Fibroblast of upper back skin (primary cell): ENCODE measurements at regions not wholly inside any gene's neighbourhood (a gene's known extent, or its start where the extent isn't known, plus 50 kb on each side); places are given as distances from the start of the nearest gene placed in this dataset.

Experiments
- DNase-seq: peaks from one replicate; pipeline ENCODE4 v3.0.0-alpha.2; 2013

DNA sequence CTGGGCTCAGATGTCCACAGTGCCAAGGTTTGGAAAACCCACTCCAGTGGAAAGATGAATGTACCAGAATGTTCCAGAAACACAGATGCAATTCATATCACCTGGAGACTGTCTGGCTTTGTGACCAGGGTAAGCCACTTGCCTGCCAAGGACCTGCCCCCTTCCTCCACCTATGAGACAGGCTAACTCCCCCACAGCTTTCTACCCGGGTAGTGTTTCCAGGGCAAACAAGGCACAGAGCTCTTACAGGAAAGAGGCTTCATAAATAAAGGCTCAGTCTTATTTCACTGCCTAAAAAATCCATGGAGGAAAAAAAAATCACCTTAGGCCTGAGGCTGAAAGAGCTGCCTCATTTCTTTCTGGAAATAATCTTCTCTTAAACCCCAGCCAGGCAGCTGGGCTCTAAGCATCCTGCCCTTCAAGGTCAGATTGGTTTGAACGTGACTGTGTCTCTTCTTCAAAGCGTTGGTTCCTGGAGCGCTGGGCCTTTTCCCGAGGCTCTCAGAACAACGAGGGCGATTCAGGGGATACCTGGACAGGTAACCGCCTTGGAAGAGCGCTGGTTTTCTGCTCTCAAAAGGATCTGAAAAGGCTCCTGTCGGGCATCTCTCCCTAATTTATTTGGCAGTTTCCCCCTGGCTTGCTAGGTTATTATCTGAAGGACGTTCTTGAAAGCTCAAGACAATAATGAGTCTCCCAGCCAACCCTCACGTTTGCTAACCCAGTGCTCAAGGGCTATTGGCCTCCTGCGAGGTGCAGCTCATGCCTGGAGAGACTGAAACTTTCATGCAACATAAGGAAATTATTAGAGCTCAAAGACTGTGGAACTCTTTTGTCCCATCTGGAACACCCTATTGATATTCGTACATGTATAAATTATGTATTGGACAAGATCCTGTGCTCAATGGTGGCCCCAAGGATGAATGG lies 199.2 kb upstream of the PMEPA1 start:
- no peak for DNase-seq

DNA sequence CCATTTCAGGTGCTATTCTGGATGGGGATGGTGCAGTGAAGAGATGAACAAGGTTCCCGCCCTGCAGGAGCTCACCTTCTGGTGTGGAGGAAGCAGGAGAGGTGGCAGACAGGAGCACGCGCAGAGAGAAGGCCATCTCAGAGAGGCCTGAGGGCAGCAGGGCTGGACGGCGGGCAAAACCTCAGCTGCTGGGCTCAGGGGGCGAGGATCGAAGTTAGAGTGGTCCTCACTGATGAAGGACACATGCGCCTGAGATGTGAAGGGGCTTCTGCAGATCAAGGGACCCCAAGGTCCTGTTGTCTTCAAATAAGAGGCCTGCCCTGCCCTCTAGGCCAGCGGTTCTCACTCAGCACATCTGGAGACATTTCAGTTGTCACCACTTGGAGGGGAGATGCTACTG lies 198.4 kb upstream of the PMEPA1 start:
- DNase-seq, result no peak

DNA sequence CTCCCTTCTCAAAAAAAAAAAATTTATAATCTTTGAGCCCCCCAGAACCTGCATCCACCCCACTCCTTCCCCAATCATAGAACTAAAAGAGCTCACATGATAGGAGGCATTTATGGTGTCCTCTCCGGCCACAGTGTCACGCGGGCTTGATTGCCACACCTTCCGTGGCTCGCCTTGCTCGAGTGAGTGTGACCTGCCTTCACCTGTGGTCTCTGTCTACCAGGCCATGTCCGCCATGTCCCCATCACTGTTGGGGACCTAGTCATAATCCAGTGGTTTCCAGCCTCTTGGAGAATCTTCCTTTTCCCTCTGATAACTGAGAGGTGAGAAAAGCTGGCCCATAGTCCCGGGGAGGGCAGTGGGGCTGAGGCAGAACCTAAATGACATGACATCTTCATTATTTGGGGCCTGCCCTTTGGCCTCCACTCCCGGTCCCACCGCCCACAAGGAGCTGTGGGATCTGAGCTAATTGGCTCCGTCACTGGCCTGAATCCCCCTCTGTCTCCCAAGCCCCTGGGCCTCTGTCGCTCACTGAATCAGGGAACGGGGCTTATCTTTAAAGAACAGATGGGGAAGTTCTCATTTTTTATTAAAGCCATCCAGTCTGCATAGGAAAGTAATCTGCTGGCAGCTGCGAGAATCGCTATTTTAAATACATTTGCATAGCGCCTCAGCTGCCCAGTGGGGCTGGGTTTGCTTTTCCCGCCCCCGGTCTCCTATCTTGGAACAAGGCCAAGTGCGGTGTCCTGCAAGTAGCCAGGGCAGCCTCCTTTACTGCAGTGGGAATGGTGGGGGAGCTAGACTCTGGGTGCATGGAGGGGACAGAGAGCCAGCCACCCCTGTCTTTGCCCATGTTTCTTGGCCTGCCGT lies 197.6 kb upstream of the PMEPA1 start:
- no peak for DNase-seq

DNA sequence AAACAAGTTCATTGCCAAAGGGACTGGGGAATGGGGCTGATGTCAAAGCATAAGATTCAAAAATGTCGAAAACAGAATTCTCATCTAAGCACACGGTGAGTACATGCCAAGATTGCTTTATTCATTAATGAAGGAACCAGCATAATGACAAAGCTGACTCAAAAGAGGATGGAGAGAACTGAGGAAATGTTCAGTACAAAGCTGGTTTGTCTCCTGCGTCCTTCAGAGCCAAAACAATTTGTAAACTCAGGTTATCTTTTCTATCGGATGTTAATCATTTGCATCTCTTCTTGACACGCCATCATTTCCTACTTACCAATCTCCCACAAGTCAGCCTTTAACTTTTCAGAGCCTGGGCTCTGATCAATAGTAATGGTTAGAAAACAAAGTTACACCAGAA lies 195.6 kb upstream of the PMEPA1 start:
- no peak for DNase-seq

DNA sequence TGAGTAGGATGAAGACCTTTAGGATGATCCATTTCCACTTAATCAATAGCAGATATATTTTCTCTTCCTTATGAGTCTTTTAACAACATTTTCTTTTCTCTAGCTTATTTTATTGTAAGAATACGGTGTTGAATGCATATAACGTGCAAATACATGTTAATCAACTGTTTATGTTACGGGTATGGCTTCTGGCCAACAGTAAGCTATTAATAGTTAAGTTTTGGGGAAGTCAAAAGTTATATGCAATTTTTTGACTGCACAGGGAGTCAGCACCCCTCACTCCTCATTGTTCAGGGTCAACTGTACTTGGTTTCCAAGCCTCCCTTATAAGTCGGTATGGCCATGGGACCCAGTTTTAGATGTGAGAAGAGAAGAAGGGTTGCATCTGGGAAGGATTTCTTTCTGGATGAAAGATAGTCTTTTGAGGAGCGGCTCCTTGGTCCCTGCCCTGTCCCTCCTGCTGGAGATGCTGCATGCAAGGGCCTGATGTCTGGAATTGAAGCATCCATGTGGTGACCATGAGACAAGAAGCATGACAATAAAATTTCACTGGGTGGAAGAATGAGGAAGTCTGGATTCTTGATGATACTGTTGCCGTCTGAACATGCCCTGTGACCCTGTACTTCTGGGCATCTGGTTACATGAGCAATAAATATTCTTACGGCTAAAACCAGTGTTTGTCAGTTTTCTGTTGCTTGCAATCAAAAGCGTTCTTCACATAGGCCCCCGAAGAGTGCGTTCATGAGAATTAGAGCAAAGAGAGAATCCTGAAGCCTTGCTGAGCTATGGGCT lies 194.7 kb upstream of the PMEPA1 start:
- no peak for DNase-seq

DNA sequence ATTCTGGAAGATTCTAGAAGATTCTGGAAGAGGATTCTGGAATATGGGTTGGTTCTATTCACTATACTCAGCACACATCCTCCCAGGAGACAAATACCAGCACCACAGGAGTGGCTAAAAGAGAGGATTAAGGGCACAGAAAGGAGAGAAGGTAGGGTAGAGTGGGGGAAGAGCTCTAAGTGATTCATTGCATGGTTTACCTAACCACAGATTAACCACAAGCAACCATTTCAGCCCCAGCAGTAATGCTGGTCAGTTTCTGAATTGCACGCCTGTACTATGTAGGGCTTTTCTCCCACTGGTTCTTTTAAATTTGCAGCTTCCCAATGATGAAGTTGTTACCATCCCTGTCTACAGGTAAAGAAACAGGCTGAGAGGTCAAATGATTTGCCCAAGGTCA lies 192.7 kb upstream of the PMEPA1 start:
- DNase-seq, result peak; percentile 85

DNA sequence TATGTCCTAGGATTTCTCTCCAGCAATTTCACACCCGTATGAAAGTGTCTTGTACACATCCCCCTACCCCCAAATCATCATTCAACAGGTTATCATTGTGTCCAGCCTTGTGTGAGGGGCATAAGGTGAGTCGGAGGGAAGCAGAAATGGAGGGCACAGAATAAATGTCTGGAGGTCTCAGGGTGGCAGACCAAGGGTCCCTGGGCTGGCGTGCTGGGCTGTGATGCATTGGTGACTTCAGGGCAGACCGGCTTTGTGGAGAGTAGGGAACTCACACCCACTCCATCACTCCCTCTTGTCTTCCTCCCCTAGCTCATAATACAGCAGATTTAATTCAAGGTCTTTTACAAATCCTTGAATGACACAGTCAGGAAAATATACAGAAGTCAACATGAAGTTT lies 191.7 kb upstream of the PMEPA1 start:
- DNase-seq, result no peak

DNA sequence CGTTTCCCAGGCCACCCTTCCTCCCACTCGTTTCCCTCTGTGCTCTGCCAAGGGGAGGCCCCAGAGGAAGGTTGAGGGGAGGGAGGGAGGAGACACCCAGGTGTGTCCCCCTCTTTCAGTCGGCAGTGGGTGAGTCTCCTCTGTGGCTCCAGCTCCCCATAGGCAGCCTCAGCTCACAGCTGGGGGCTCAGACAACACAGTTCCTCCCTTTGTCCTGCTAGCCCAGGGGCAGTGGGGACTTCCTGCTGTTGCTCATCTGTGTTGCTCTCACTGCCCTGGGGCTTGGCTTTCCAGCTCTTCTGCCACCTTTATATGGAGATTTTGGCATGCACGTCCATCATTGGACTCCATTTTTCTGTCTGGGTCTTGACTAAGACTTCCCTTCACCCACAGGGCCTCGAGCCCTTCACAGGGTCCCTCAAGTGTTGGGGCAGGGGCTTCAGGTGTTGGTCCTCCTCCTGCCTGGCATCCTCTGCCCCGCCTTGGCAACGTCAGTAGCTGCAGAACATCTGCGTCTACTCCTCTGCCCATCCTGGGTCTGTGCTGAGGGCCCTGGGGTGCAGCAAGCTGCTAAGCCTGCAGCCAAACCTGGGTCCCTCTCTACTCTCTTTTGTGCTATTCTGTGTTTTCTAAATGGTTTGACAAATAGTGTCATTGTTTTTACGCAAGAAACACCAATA lies 190.6 kb upstream of the PMEPA1 start:
- no peak for DNase-seq

DNA sequence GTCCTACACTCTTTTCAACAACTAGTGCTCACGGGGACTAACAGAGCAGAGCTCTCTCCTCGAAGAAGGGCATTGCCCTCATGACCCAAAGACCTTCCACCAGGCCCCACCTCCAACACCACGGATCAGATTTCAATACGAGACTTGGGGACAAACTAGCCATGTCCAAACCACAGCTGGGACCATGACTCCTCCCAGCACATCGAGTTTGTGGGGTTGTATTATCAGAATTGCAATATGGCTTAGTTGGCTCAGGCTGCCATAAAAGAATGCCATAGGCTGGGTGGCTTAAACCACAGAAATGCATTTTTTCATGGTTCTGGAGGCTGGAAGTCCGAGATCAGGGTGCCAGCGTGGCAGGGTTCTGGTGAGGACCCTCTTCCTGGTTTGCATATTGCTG lies 189.7 kb upstream of the PMEPA1 start:
- DNase-seq, result no peak

DNA sequence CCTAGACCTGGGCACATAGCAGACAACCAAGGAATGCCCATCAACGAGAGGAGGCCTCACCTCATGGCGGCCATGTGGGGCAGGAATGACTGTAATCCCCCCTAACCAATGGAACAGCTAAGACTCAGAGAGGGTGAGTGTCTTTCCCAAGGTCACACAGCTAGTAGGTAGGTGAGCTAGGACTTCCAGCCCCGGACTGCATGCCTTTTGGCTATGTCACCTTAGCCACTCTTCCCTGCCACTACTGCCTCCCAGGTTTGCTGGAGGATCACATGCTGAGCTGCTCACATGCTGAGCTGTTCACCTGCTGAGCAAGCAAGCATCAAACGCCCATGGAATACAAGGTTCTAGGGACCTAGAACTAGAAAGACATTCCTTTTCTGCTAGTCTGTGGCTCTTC lies 188.5 kb upstream of the PMEPA1 start:
- no peak for DNase-seq

DNA sequence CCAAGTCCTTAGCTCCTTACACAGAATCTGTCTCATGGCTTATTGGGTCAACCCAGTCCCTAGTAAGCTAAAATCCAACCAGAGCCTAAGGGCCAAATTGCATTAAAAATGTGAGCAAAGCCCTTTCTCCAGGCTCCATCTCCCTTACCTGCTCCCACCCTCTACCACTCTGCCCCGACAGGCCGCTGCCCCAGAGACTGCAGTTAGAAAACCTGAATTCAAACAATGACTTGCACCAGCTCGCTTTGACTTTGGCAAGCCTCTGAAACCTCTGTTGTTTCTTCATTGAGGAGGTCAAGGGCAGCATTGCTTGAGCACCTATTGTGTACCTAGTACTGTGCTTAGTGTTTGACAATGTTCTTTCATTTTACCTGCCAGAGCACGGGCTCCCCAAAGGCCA lies 188.1 kb upstream of the PMEPA1 start:
- DNase-seq, result no peak

DNA sequence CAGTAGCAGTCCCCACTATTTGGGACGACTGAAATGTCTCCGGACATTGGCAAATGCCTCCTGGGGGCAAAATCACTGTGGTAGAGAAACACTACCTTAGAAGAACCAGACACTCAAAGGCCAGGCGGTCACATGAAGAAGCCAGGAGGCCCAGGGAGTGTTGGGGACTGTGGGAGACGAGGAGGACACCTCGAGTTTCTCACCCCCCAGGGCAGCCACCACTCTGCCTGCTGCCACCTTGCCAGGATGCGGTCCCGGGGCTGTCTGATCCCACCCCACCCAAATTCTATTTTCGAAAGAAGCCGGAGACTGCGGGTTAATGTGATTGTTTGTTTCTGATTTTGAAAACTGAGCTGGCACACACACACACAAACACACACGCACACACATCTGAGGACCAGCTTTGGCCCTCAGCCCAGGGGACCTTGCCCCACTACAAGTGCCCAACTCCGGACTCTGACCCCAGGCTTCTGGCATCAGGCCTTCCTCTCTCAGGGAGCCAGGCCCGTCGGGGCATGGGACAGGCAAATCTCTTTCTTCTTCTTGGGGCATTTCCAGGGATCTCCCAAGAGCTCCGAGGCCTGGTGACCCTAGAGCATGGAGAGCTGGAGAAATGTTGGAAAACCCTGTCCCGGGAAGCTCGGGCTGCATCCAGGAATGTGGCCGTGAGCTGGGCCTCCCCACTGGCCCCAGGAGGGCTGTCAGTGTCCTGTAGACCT lies 187.5 kb upstream of the PMEPA1 start:
- DNase-seq, result no peak

DNA sequence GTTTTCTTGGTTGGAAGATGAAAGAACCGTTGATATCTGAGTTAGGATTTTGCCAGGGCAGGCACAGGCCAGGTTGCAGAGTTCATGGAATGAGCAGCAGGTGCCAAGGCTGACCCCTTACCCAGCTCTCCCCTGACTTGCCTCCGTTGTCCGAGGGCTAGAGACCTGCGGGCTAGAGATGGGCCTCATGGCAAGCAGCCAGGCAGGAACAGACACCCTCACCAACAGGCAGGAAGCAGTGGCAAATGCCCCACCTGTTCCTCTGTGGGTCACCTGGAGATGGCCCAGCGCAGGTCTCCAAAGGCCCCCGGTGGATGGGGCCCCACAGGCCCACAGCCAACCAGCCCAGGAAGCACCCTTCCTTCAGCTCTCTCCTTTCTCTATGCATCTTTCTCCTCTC lies 186.7 kb upstream of the PMEPA1 start:
- no peak for DNase-seq

DNA sequence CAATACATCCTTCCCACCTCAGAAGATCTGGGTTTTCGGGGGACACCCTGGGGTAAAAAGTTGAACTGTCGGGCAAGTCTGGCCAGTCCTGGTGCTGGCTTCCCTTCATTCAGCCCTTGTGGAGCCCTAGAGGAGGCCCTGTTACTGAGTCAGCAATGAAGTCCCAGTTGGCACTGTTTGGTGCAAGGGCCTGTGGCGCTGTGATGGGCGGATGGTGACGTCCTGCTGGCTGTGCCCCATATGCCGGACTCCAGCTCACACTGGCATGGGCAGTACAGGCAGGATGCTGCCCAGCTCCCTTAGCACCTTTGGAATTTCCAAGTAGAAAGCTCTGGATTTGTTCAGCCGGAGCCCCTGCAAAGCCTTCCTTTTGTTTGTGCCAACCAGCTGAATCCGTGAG lies 186.2 kb upstream of the PMEPA1 start:
- DNase-seq, result no peak

DNA sequence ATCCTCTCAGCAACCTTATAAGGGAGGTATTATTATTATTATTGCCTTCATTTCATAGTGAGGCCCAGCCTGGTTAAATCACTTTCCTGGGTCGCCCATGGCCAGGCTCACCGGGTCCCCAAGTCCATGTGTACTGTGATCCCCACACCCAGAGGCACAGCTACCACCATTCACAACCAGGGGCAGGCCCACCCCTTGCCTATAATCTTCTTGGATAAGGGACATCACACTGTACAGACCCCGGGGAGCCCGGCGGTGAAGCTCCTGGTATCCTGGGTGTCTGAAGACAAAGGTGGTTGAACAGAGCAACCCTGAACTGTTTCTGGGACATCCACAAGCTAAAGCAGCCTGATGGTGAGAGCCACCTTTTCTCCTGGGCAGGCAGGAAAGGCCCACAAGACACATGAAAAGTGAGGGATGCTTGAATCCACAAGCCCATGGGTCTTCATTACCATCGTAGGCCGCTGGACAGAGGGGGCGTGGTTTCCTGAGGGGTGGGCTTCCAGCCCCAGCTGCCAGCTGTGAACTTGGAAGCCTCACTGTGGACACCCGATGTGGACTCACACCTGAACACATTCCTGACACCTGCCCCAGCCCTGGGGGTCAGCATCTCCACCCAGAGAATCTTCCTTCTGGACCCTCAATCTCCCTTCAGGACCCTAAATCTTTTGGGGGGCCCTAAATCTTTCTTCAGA lies 185.5 kb upstream of the PMEPA1 start:
- no peak for DNase-seq

DNA sequence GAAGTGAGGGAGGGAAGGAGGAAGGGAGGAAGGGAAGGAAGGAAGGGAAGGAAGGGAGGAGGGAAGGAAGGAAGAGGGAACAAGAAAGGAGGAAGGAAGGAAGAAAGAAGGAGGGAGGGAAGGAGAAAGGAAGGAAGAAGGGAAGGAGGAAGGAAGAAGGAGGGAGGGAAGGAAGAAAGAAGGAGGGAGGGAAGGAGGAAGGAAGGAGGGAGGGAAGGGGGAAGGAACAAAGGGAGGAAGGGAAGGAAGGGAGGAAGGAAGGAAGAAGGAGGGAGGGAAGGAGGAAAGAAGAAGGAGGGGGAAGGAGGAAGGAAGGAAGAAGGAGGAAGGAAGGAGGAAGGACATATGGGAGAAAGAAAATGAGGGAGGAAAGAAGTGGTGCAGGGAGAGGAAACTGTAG lies 184.7 kb upstream of the PMEPA1 start:
- DNase-seq, result no peak

DNA sequence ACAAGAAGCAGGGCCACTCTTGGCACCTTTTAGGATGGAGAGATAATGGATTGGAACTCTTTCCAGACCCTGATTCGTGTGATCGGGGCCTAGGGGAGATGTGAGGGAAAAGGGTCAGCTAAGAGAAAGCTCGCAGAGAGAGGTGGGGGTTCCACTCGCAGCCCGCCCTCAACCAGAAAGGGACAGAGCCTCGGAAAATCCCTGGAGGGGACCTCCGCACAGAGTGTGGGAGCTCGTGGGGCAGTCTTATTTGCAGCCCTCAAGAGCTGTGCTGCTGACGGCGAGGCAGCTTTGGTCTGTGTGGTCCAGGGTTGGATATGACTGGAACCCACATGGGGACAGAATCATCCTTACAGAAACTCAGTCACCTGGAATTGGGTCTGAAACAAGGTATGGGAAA lies 184.3 kb upstream of the PMEPA1 start:
- DNase-seq, result no peak

DNA sequence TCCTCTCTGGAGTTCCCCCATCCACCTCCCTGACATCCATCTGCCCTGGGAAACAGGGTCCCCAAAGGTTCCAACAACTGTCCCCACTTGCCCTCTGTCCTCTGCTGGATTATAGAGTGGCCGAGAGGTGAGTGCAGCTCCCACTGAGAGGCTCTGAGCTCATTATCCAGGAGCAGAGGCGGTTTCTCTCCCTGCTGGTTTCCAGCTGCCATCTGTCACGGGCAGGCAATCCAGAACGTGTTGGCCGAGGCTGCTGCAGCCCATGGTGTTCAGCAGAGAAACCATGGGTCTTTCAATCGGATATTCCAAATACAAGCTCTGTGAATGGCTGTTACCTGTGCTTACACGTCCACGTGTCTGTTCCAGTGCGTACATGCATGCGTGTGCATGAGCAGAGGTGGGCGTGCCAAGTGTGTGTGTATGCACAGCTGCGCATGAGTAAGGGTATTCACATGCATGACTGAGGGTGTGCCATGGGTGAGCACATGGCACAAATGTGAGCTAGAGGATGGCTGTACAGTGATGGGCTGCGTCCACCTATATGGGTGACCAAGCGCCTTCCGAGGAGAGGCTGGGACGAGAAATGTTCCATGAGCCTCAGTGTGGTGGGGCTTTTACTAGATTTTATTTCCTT lies 183.7 kb upstream of the PMEPA1 start:
- DNase-seq, result no peak

DNA sequence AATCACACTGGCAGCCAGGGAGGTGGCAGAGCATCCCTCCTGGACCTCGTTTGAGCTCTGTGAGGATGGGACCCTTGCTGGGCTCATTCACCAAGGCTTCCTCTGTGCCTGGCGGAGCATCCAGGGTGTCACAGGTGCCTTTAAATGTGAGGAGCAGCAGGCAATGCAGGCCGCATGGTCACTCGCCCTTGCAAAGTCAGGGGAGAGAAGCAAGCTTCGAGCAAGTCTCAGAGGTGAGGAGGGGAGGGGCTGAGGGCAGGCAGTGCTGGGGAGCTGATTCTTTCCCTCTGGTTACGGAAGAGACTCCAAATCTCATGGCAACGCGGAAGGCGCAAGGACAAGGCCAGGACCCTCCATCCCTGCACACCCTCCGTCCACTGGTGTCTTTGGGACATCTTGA lies 182.7 kb upstream of the PMEPA1 start:
- DNase-seq, result no peak

DNA sequence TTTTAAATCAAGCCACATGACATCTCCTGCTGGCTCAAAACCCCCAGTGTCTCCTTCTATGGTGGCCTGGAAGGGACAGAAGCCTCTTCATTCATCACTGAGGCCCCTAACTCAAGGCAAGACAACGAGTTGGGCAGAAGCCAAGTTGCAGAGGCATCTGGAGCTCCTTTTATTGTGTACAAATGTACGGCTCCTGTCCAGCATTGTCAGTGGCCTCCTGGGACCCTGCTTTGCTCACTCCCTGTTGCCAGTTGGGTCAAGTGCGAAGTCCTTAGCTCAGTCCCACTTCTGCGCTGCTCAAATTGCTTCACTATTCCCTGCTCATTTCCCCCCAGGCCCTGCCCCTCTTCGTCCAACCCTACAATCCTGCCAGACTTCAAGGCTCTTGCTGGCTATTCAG lies 181.2 kb upstream of the PMEPA1 start:
- no peak for DNase-seq
